SK-N-SH treated with all-trans-retinoic acid at 6 μM for 48 hours (cell line): ENCODE measurements at regions not wholly inside any gene's neighbourhood (a gene's known extent, or its start where the extent isn't known, plus 50 kb on each side); places are given as distances from the start of the nearest gene placed in this dataset.

Experiments
- ATAC-seq: fragments of 200-7000 bp; cut with Tn5 transposase; 3 replicates; pipeline ENCODE4 v1.9.1; 2020; ENCODE audit warnings: mild to moderate bottlenecking, moderate library complexity
- BACH2 ChIP-seq: fragments of 250-450 bp; sonication (Bioruptor Pico); IDR thresholded peaks from 2 replicates; pipeline ENCODE4 v1.9.0; 2021; ENCODE audit warnings: mild to moderate bottlenecking, borderline replicate concordance
- CSDC2 ChIP-seq: fragments of 250-450 bp; sonication (Bioruptor Pico); IDR thresholded peaks from 2 replicates; pipeline ENCODE4 v1.5.0; 2020; ENCODE audit warnings: mild to moderate bottlenecking, moderate library complexity
- ESRRG ChIP-seq: fragments of 250-450 bp; sonication (Bioruptor Pico); IDR thresholded peaks from 2 replicates; pipeline ENCODE4 v1.6.1; 2021; ENCODE audit warnings: mild to moderate bottlenecking
- GLIS3 ChIP-seq: fragments of 250-450 bp; sonication (Bioruptor Pico); IDR thresholded peaks from 2 replicates; pipeline ENCODE4 v1.5.0; 2020; ENCODE audit warnings: mild to moderate bottlenecking, moderate library complexity
- ISL1 ChIP-seq: fragments of 250-450 bp; sonication (Bioruptor Pico); IDR thresholded peaks from 2 replicates; pipeline ENCODE4 v2.1.2; 2022; ENCODE audit warnings: mild to moderate bottlenecking, moderate library complexity
- OSR1 ChIP-seq: fragments of 250-450 bp; sonication (Bioruptor Pico); IDR thresholded peaks from 2 replicates; pipeline ENCODE4 v1.8.0; 2022; ENCODE audit warnings: moderate library complexity, mild to moderate bottlenecking, inconsistent platforms
- PPARA ChIP-seq: fragments of 250-450 bp; sonication (Bioruptor Pico); IDR thresholded peaks from 2 replicates; pipeline ENCODE4 v1.5.0; 2020; ENCODE audit warnings: mild to moderate bottlenecking, borderline replicate concordance
- RARB ChIP-seq: fragments of 250-450 bp; sonication (Bioruptor Pico); IDR thresholded peaks from 2 replicates; pipeline ENCODE4 v1.8.0; 2021; ENCODE audit warnings: mild to moderate bottlenecking, moderate library complexity
- SNAI2 ChIP-seq: fragments of 250-450 bp; sonication (Bioruptor Pico); IDR thresholded peaks from 2 replicates; pipeline ENCODE4 v1.5.0; 2020; ENCODE audit warnings: mild to moderate bottlenecking, moderate library complexity
- TOX ChIP-seq: fragments of 250-450 bp; sonication (Bioruptor Pico); IDR thresholded peaks from 2 replicates; pipeline ENCODE4 v1.8.0; 2021; ENCODE audit warnings: mild to moderate bottlenecking, moderate library complexity, borderline replicate concordance
- ZFP30 ChIP-seq: fragments of 450-650 bp; formaldehyde crosslinking; IDR thresholded peaks from 2 replicates; pipeline ENCODE4 v1.5.0; 2022; ENCODE audit warnings: mild to moderate bottlenecking, moderate library complexity
- ZNF70 ChIP-seq: fragments of 450-650 bp; formaldehyde crosslinking; IDR thresholded peaks from 2 replicates; pipeline ENCODE4 v1.5.0; 2020; ENCODE audit warnings: mild to moderate bottlenecking, moderate library complexity
- ZNF8 ChIP-seq: fragments of 450-650 bp; formaldehyde crosslinking; IDR thresholded peaks from 2 replicates; pipeline ENCODE4 v1.5.0; 2020; ENCODE audit warnings: mild to moderate bottlenecking, moderate library complexity
- TF ChIP-seq, protein P1 (sequence below): fragments of 250-450 bp; sonication (Bioruptor Pico); IDR thresholded peaks from 2 replicates; pipeline ENCODE4 v1.8.0; 2020; ENCODE audit warnings: mild to moderate bottlenecking, moderate library complexity, borderline replicate concordance
- TF ChIP-seq, protein P2 (sequence below): fragments of 250-450 bp; sonication (Bioruptor Pico); IDR thresholded peaks from 2 replicates; pipeline ENCODE4 v1.8.0; 2021; ENCODE audit warnings: low read depth, mild to moderate bottlenecking, moderate library complexity, borderline replicate concordance
- TF ChIP-seq, protein P3 (sequence below): fragments of 250-450 bp; sonication (Bioruptor Pico); IDR thresholded peaks from 2 replicates; pipeline ENCODE4 v1.5.1; 2021; ENCODE audit warnings: mild to moderate bottlenecking, moderate library complexity

DNA sequence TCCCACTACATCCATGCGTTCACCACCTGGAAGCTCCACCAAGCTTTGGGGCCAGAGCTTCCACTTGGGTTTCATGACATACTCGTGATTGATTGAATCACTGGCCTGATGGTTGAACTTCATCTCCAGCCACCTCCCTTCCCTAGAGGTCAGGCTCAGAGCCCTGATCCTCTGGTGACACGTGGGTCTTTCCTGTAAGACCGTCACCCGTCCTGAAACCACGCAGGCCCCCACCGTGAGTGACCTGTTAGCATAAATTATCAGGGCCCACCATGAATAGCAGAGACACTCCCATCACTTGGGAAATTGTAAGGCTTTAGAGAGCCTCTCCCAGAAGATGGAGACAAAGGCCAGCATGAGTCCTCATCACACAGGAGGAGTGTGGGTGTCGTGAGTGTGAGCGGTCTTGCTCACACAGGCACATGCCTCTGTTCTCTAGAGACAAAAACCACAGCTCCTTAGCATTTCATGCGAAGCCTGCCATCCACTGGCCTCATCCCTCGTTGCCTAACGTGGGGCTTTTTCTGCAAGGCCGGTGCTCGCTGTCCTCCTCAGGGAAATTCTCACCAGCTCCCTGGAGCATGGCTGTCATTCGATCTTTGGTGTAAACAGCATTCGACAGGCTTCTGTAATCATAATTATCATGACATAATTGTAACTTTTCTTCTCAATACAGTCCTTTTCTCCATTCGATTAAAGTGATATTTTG lies 65.1 kb upstream of the DUSP22 start (continued):
- TF ChIP-seq, protein P1, sequence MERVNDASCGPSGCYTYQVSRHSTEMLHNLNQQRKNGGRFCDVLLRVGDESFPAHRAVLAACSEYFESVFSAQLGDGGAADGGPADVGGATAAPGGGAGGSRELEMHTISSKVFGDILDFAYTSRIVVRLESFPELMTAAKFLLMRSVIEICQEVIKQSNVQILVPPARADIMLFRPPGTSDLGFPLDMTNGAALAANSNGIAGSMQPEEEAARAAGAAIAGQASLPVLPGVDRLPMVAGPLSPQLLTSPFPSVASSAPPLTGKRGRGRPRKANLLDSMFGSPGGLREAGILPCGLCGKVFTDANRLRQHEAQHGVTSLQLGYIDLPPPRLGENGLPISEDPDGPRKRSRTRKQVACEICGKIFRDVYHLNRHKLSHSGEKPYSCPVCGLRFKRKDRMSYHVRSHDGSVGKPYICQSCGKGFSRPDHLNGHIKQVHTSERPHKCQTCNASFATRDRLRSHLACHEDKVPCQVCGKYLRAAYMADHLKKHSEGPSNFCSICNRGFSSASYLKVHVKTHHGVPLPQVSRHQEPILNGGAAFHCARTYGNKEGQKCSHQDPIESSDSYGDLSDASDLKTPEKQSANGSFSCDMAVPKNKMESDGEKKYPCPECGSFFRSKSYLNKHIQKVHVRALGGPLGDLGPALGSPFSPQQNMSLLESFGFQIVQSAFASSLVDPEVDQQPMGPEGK: no peak
- no peak for TF ChIP-seq OSR1 (CRISPR knock-in tag)

DNA sequence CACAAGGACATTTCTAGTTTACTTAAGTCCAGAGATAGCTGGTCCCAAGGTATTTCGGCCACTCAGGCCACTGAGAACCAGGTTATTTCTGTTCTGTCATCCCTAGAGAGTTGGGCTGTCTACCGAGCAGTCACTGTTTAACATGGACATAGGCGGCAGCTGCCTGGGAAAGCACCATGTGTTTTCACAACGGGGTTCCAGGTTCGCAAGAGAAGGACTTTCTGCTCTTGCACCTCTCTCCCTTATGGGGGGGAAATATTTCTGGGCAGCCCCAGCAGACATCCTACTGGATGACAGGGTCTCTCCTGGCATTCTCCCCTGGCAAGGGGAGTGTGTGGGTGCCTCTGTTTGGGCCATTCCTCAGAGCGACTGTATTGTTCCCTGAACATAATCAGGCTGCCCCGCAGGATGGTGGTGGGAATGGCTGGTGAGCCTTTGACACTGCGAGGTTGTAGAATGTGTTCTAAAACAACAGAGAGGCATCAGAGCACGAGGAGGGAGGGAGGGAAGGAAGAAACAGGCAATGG lies 64.4 kb upstream of the DUSP22 start:
- no peak for ATAC-seq
- TF ChIP-seq OSR1 (CRISPR knock-in tag): no peak
- TF ChIP-seq GLIS3 (CRISPR knock-in tag): no peak
- no peak for TF ChIP-seq CSDC2 (CRISPR knock-in tag)
- TF ChIP-seq ZNF8: no peak
- no peak for TF ChIP-seq ZFP30 (CRISPR knock-in tag)
- TF ChIP-seq, protein P1: no peak
- TF ChIP-seq BACH2 (CRISPR knock-in tag): no peak

DNA sequence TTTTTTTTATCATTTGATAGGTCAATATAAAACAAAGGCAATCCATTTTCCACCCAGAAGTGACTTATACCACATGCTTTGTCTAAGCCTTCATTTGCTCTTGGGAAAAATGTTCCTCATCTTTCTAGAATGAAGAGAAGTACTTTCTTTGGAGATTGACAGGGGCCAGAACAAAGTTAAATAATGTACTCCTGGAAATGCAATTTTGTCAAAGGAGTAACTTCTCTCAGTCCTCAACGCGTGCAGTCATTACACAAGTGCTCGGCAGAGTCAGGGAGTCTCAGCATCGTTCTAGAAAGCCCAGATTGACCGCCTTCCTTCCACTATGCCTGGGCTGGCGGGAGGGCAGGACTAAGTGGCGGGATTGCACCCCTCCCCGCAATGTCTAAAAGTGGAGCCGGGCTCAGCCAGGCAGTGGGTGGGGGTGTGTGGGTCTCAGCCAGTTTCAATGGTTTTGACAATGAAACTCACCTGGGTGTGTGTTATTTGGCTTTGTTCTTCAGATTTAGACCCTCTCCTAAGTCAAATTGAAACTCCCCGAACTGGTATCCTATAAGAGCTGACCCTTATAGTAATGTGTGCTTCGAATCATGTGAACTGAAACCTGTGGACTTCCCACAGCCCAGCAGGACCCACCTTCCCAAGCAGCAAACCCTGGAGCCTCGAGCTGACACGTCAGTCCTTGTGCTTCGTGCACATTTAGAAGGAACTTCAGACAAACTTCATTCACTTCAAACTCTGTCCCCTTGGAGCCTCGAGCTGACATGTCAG lies 63.2 kb upstream of the DUSP22 start:
- no peak for ATAC-seq
- no peak for TF ChIP-seq ZNF8
- no peak for TF ChIP-seq GLIS3 (CRISPR knock-in tag)
- TF ChIP-seq CSDC2 (CRISPR knock-in tag): no peak
- no peak for TF ChIP-seq ZFP30 (CRISPR knock-in tag)
- TF ChIP-seq, protein P2, sequence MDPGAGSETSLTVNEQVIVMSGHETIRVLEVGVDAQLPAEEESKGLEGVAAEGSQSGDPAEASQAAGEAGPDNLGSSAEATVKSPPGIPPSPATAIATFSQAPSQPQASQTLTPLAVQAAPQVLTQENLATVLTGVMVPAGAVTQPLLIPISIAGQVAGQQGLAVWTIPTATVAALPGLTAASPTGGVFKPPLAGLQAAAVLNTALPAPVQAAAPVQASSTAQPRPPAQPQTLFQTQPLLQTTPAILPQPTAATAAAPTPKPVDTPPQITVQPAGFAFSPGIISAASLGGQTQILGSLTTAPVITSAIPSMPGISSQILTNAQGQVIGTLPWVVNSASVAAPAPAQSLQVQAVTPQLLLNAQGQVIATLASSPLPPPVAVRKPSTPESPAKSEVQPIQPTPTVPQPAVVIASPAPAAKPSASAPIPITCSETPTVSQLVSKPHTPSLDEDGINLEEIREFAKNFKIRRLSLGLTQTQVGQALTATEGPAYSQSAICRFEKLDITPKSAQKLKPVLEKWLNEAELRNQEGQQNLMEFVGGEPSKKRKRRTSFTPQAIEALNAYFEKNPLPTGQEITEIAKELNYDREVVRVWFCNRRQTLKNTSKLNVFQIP (CRISPR knock-in tag): no peak
- no peak for TF ChIP-seq TOX (CRISPR knock-in tag)
- TF ChIP-seq SNAI2 (CRISPR knock-in tag): no peak
- TF ChIP-seq BACH2 (CRISPR knock-in tag): no peak
- no peak for TF ChIP-seq ISL1 (CRISPR knock-in tag)
- no peak for TF ChIP-seq ZNF70 (CRISPR knock-in tag)
- no peak for TF ChIP-seq PPARA (CRISPR knock-in tag)
- TF ChIP-seq ESRRG (CRISPR knock-in tag): no peak
- TF ChIP-seq, protein P1: no peak
- no peak for TF ChIP-seq RARB (CRISPR knock-in tag)
- TF ChIP-seq, protein P3, sequence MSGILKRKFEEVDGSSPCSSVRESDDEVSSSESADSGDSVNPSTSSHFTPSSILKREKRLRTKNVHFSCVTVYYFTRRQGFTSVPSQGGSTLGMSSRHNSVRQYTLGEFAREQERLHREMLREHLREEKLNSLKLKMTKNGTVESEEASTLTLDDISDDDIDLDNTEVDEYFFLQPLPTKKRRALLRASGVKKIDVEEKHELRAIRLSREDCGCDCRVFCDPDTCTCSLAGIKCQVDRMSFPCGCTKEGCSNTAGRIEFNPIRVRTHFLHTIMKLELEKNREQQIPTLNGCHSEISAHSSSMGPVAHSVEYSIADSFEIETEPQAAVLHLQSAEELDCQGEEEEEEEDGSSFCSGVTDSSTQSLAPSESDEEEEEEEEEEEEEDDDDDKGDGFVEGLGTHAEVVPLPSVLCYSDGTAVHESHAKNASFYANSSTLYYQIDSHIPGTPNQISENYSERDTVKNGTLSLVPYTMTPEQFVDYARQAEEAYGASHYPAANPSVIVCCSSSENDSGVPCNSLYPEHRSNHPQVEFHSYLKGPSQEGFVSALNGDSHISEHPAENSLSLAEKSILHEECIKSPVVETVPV: no peak
- TF ChIP-seq, all 23 proteins: peak for 0

DNA sequence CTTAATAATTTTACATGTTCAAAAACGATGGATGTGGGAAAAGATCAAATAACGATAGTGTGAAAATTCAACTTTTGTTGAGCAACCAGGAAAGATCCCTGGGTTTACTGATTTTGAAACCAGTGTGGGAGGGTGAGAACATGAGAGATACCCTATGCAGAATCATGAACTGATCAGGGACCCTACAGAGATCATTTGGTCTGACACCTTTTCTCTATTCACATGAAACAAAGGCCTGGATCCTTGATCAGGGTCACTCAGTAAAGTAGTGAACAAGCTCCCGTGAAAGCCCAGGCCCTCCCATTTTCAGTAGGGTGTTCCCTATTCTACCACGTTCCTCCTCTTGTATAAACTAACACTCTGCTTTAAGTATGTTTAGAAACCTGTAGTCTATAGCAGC lies 60.5 kb upstream of the DUSP22 start:
- no peak for TF ChIP-seq OSR1 (CRISPR knock-in tag)
- TF ChIP-seq, protein P2 (CRISPR knock-in tag): no peak
- no peak for TF ChIP-seq ZNF8
- no peak for ATAC-seq
